Activated CD4-positive, alpha-beta T cell treated with anti-CD3 and anti-CD28 coated beads for 36 hours (primary cell): ENCODE measurements at regions not wholly inside any gene's neighbourhood (a gene's known extent, or its start where the extent isn't known, plus 50 kb on each side); places are given as distances from the start of the nearest gene placed in this dataset.
A peak's percentile ranks its signal among the peaks of the same experiment; 100 is the strongest.

ENCODE experiments used
- ATAC-seq: fragments of 200-7000 bp; cut with Tn5 transposase; one replicate; pipeline ENCODE4 v1.10.0; 2021; ENCODE audit warnings: mild to moderate bottlenecking, moderate library complexity
- CTCF ChIA-PET: fragments of 350-600 bp; sonication (Branson Sonifier 250); formaldehyde crosslinking; loops from one replicate; lab custom pipeline; 2021; ENCODE audit warnings: antibody characterized with exemption; lab: Charles Lee
- POLR2A ChIA-PET: fragments of 350-600 bp; sonication (Branson Sonifier 250); formaldehyde crosslinking; loops from one replicate; lab custom pipeline; 2021; ENCODE audit warnings: antibody characterized with exemption, inconsistent platforms; lab: Charles Lee
- DNase-seq: peaks from one replicate; pipeline ENCODE4 v3.0.0-alpha.2; 2020
- H3K27ac Mint-ChIP-seq: one replicate; pipeline ENCODE4 v1.8.0; 2021; ENCODE audit warnings: mixed read lengths
- H3K27me3 Mint-ChIP-seq: one replicate; pipeline ENCODE4 v1.8.0; 2021; ENCODE audit warnings: mixed read lengths
- H3K36me3 Mint-ChIP-seq: one replicate; pipeline ENCODE4 v1.8.0; 2021; ENCODE audit warnings: low read depth, mixed read lengths
- H3K4me1 Mint-ChIP-seq: one replicate; pipeline ENCODE4 v1.8.0; 2021; ENCODE audit warnings: mixed read lengths
- H3K4me3 Mint-ChIP-seq: one replicate; pipeline ENCODE4 v1.8.0; 2021; ENCODE audit warnings: mild to moderate bottlenecking, moderate library complexity, mixed read lengths
- H3K9me3 Mint-ChIP-seq: one replicate; pipeline ENCODE4 v1.8.0; 2021; ENCODE audit warnings: low read depth, mixed read lengths
- intact Hi-C, 2 experiments: fragments of 100-400 bp; cut with DNase I in 1 of 2; cut with micrococcal nuclease in 1 of 2; formaldehyde crosslinking; loops; one replicate each; pipeline versions ENCODE4 v1.14.2 to v1.15.1; 2022 to 2024; cut with DNase I, micrococcal nuclease

DNA sequence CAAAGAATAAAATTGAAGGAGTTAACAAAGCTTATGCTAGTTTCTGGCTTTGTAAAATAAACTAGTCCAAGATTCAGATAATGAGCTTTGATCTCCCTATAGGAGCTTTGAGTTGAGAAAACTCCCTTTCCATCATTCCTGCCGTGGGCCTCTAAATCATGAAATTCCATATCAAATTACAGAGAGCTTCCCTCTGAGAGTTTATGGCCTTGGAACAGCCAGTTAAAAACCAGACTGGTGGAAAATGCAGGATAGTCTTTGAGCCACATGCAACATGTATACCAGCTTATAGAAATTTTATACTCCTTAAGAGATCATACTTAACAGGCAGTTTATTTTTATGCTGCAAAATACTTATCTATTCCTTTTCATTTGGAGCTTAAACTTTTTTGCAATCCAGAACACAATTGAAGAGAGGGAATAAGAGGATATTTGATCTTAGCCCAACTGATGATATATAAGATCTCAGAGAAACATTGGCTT, 175.8 kb upstream of the ATP2B1 start:
- Mint-ChIP-seq H3K9me3 (no peaks in the 10 kb centered on the region), H3K36me3 (no peaks in the 10 kb centered on the region), H3K27me3 (no peaks in the 10 kb centered on the region), H3K27ac (no peak overlapping the region), H3K4me1 (peaks cover 27% of the 10 kb centered on the region), H3K4me3 (no peak overlapping the region)
- ATAC-seq = no peak
- intact Hi-C loops = loop anchor here in 1 of 2 experiments (5.0 kb wide), 1 partner anchor 68 kb away; no protein-coding TSS in a partner anchor
- CTCF ChIA-PET = interaction anchor here (0.8 kb wide), 1 partner anchor 341 kb away, joined by 3 read pairs; no protein-coding TSS in a partner anchor
- POLR2A ChIA-PET = interaction anchor here (0.6 kb wide), 1 partner anchor 32 kb away, joined by 5 read pairs; no protein-coding TSS in a partner anchor
- no peak for DNase-seq

DNA sequence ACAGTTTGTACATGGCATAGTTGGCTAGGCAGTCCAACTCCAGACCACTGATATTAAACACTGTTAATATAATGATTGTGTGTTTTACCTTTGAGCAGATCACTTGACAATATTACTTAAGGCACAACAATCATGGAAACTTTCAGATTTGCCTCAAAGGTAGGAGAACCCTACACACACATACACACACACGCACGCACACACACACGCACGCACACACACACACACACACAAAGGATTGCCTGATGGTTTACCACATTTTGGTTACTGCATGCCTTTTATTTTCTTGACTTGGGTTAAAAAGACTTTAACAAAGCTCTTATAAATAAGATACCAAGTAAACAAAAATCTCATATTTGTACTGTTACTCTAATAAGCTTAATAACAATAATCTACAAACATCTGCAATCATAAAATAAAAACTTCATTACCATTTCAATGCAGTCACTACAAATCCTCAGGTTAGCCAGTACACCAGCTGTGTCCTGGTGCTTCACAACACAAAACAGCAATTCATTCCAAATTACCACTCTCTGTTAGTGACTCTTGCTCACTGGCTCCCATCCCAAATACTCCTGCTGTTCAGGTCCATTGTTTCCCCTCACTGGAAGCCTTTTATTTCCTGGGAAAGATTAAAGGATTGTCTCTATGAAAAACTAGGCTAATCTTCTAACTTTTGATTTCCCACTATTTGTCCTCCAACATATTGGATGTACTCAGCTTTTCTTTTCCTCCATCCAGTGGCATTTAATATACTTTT, 175.2 kb upstream of the ATP2B1 start:
- POLR2A ChIA-PET = interaction anchor here (0.6 kb wide), 1 partner anchor 33 kb away, joined by 5 read pairs; no protein-coding TSS in a partner anchor
- no peak for DNase-seq

DNA sequence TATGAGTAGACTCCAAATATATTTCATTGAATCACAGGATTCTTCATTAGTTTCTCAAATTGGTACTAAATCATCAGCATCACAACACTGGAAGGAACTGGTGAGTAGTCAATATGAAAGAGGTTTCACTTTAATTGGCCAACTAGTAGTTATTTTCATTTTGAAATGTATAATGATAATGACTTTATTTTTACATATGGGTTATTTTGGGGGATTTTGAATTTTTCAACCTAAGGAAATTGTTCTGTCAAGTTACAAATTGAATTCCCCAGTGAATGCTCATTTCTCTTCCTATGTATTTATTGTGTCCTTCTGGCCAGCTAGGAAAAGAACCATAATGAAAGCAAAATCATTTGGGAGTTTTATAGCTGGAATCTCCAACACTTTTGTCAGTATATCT, 174.2 kb upstream of the ATP2B1 start:
- CTCF ChIA-PET = no interaction called here
- intact Hi-C loops = loop anchor here (1.0 to 5.0 kb wide), 3 partner anchors 66 to 126 kb away; no protein-coding TSS in a partner anchor

More for the DNA sequence above, 175.2 kb upstream of the ATP2B1 start:
- Mint-ChIP-seq H3K36me3 (no peaks in the 10 kb centered on the region), H3K4me1 (peaks cover 33% of the 10 kb centered on the region), H3K4me3 (no peak overlapping the region), H3K27ac (no peak overlapping the region), H3K27me3 (no peaks in the 10 kb centered on the region), H3K9me3 (no peaks in the 10 kb centered on the region)
- CTCF ChIA-PET = interaction anchor here (0.8 kb wide), 1 partner anchor 341 kb away, joined by 3 read pairs; no protein-coding TSS in a partner anchor
- intact Hi-C loops = loop anchor here in 1 of 2 experiments (5.0 kb wide), 1 partner anchor 68 kb away; no protein-coding TSS in a partner anchor
- no peak for ATAC-seq

DNA sequence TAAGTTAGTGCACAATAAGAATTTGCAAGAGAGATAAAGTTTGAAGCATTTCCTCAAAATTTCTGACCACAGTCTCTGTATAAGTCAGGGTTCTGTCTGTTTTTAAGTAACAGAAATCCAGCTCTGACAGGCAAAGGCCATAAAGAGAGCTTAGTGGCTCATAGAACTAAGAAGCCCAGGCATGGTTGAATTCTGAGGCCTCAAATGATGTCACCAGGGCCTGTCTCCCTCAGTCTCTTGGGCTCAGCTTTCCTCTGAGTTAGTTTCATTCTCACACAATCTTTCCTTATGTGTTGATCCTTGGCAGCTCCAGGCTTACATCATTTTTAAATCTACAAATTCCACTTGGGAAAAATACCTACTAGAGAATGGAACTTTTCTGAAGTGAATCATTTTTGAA, 173.4 kb upstream of the ATP2B1 start:
- peak overlapping the region; percentile 83 for H3K27ac Mint-ChIP-seq
- peak; percentile 67 for ATAC-seq

More for the DNA sequence above, 174.2 kb upstream of the ATP2B1 start:
- POLR2A ChIA-PET = no interaction called here
- no peaks in the 10 kb centered on the region for H3K36me3 Mint-ChIP-seq
- H3K4me1 Mint-ChIP-seq = peaks cover 38% of the 10 kb centered on the region
- no peaks in the 10 kb centered on the region for H3K27me3 Mint-ChIP-seq
- ATAC-seq (no peak), DNase-seq (no peak)
- no peak overlapping the region for H3K4me3 Mint-ChIP-seq
- no peaks in the 10 kb centered on the region for H3K9me3 Mint-ChIP-seq
- H3K27ac Mint-ChIP-seq = no peak overlapping the region

DNA sequence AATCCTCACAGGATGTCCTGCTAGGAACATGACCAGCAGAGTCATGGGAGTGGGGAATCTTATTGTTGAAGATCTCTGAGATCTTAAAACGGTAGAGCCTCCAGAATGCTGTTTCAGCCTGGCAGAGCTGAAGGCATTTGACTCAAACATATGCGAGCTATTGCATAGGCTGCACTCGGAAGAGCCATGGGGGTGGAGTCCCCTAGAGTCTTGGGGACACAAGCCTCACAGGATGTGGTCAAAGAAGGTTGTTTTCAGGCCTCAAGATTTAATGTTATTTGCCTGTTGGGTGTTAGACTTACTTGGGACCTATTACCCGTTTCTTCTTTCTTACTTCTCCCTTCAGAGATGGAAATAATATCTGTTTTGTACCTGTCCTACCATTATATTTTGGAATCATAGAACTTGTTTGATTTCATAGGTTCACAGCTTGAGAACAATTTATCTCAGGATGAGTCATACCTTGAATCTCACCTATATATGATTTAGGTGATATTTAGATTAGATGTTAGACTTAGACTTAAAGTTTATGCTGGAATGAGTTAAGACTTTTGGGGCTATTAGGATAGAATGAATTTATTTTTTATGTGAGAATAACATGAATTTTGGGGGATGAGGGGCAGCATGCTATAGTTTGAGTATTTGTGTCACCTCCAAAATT, 172.2 kb upstream of the ATP2B1 start:
- ChIA-PET CTCF (interaction anchor here (0.9 to 1.4 kb wide), 3 partner anchors 12 to 167 kb away, joined by 4 to 5 read pairs (median 4); no protein-coding TSS in a partner anchor), POLR2A (no interaction called here)
- Mint-ChIP-seq H3K4me1 (peaks cover 38% of the 10 kb centered on the region), H3K27me3 (no peaks in the 10 kb centered on the region), H3K36me3 (no peaks in the 10 kb centered on the region), H3K27ac (peak overlapping the region; percentile 83), H3K9me3 (no peaks in the 10 kb centered on the region), H3K4me3 (peak overlapping the region; percentile 8)
- intact Hi-C loops = loop anchor here (1.0 to 5.0 kb wide), 3 partner anchors 18 to 172 kb away; no protein-coding TSS in a partner anchor
- ATAC-seq (peak; percentile 97), DNase-seq (peak; percentile 69)

More for the DNA sequence above, 173.4 kb upstream of the ATP2B1 start:
- DNase-seq = peak; percentile 45
- intact Hi-C loops = loop anchor here (1.0 to 5.0 kb wide), 3 partner anchors 66 to 126 kb away; no protein-coding TSS in a partner anchor
- CTCF ChIA-PET = interaction anchor here (0.7 kb wide), 2 partner anchors 113 to 152 kb away, joined by 3 to 5 read pairs; no protein-coding TSS in a partner anchor
- Mint-ChIP-seq H3K4me1 (peaks cover 38% of the 10 kb centered on the region), H3K36me3 (no peaks in the 10 kb centered on the region), H3K27me3 (no peaks in the 10 kb centered on the region), H3K9me3 (no peaks in the 10 kb centered on the region), H3K4me3 (no peak overlapping the region)
- POLR2A ChIA-PET = no interaction called here

DNA sequence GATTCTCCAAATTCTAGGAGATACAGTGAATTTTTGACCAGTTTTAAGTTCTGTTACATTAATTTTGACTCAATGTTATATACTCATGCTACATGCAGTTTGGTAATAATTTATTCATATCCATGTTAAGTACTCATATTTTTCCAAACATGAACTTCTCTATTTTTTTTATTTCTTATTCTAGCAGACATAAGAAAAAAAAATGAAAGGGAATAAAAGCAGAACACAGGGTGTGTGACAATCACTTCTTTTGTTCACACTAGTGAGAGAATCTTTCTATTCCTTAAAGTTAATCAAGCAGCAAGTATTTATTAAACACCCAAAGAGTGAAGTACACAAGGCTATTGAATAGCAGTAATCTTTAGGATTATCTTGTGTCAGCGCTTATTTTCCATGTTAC, 171.1 kb upstream of the ATP2B1 start:
- no peak overlapping the region for H3K27ac Mint-ChIP-seq
- intact Hi-C loops = loop anchor here in 1 of 2 experiments (5.0 kb wide), 1 partner anchor 73 kb away; no protein-coding TSS in a partner anchor
- ChIA-PET CTCF (interaction anchor here (0.7 to 1.4 kb wide), 2 partner anchors 17 to 337 kb away, joined by 3 to 5 read pairs; no protein-coding TSS in a partner anchor), POLR2A (no interaction called here)
- no peaks in the 10 kb centered on the region for H3K36me3 Mint-ChIP-seq
- H3K4me1 Mint-ChIP-seq = peaks cover 38% of the 10 kb centered on the region
- H3K4me3 Mint-ChIP-seq = no peak overlapping the region
- H3K27me3 Mint-ChIP-seq = no peaks in the 10 kb centered on the region
- ATAC-seq (no peak), DNase-seq (no peak)
- no peaks in the 10 kb centered on the region for H3K9me3 Mint-ChIP-seq

DNA sequence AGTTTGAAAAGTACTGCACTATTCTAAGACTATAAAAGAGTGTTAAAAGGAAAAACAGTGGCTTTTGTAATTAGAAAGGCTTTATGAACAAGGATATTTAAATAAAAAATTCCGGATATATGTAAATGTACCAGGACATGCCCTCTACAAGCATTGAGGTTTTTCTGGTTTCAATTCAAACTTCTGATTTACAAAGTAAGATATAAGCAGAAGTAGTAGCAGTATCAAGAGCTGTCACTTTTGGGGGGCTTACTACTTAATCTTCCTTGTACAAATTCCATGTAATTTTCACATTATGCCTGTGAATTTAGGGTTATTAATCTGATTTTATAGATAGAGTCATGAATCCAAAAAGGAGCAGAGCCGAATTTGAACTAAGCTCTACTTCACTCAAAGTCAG, 170.3 kb upstream of the ATP2B1 start:
- H3K27ac Mint-ChIP-seq = peak overlapping the region; percentile 37
- no peak for ATAC-seq
- intact Hi-C loops = no loop called here
- CTCF ChIA-PET = interaction anchor here (0.7 kb wide), 1 partner anchor 336 kb away, joined by 3 read pairs; no protein-coding TSS in a partner anchor
- POLR2A ChIA-PET = interaction anchor here (0.6 kb wide), 1 partner anchor 37 kb away, joined by 3 read pairs; no protein-coding TSS in a partner anchor
- peaks cover 38% of the 10 kb centered on the region for H3K4me1 Mint-ChIP-seq
- H3K27me3 Mint-ChIP-seq = no peaks in the 10 kb centered on the region
- H3K9me3 Mint-ChIP-seq = no peaks in the 10 kb centered on the region
- H3K4me3 Mint-ChIP-seq = no peak overlapping the region
- DNase-seq = no peak
- H3K36me3 Mint-ChIP-seq = no peaks in the 10 kb centered on the region

DNA sequence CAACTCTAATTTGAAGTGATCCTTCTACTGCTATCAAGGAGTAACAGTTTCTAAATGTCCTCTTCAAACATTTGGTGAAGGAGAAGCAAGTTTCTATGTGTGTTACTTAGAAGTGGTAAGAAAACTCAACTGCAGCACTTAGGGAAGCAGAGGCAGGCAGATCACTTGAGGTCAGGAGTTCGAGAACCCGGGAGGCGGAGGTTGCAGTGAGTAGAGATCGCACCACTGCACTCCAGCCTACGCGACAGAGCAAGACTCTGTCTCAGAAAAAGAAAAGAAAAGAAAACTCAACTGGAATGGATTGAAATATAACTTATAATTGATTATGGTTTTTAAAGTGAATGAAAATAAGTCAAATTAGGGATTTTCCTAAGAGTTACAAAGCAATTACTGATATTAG, 169.7 kb upstream of the ATP2B1 start:
- no peak for ATAC-seq
- Mint-ChIP-seq H3K4me3 (no peak overlapping the region), H3K9me3 (no peaks in the 10 kb centered on the region), H3K4me1 (peaks cover 38% of the 10 kb centered on the region), H3K36me3 (no peaks in the 10 kb centered on the region), H3K27me3 (no peaks in the 10 kb centered on the region), H3K27ac (no peak overlapping the region)
- intact Hi-C loops = no loop called here
- ChIA-PET CTCF (no interaction called here), POLR2A (no interaction called here)
- no peak for DNase-seq

DNA sequence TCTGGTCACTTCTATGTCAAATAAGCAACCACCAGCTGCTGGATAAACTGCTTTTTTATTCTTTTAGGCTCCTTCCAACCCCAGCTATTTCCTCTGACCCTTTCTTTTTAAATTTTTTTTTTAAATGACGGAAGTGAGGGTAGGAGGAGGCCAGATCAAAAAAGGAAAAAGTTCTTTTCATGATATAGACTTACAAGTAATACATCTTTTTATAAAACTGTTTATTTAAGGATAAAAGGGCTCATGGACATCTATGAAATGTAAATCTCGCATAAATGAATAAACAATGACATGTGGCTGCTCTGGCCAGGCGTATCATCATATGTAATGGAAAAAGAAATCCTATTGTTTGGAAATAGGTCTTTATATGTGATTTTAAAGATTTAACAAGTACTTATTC, 169.0 kb upstream of the ATP2B1 start:
- no peak for DNase-seq
- no peaks in the 10 kb centered on the region for H3K27me3 Mint-ChIP-seq
- no peaks in the 10 kb centered on the region for H3K36me3 Mint-ChIP-seq
- no peak for ATAC-seq
- intact Hi-C loops = no loop called here
- H3K27ac Mint-ChIP-seq = no peak overlapping the region
- CTCF ChIA-PET = no interaction called here
- H3K4me3 Mint-ChIP-seq = no peak overlapping the region
- H3K4me1 Mint-ChIP-seq = peaks cover 36% of the 10 kb centered on the region
- H3K9me3 Mint-ChIP-seq = no peaks in the 10 kb centered on the region
- POLR2A ChIA-PET = no interaction called here

DNA sequence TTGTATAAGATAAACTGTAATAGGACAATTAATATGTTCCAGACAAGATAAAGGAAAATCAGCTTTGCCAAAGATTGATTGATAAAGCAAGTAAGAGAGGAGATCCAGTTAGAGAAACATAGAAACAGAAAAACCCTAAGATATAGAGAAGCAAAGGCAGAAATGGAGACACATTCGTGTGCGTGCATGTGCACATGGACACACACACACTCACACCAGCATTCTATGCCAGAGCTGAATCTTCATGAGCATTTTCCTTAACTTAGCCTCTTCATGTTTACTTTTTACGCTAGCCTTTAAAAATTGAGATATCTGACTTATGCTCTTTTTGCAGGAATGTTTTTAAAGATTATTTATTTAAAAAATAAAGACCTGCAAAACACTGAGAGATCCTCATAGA, 168.5 kb upstream of the ATP2B1 start:
- CTCF ChIA-PET = no interaction called here
- Mint-ChIP-seq H3K4me1 (peaks cover 33% of the 10 kb centered on the region), H3K27ac (no peak overlapping the region), H3K27me3 (no peaks in the 10 kb centered on the region), H3K9me3 (no peaks in the 10 kb centered on the region), H3K4me3 (no peak overlapping the region), H3K36me3 (no peaks in the 10 kb centered on the region)
- POLR2A ChIA-PET = no interaction called here
- intact Hi-C loops = no loop called here
- ATAC-seq (no peak), DNase-seq (no peak)

DNA sequence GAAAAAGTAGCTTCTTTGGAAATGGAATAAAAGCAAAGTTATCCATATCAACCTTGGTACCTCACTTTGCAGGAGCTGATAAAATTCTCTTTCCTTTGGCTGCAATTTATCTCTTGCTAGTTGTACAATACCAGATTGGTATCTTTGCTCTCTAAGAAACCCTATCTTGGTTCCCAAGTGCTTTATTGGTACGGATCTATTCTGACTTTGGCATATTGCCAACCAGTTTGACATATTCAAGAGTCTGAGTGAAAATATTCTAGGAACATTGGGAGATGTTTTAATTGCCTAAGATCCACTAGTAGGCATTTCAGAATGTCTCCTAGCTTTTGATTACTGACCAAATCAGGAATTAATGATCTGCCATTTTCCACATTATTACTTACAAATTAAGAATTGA, 167.2 kb upstream of the ATP2B1 start:
- Mint-ChIP-seq H3K4me1 (peaks cover 20% of the 10 kb centered on the region), H3K36me3 (peaks cover 2% of the 10 kb centered on the region), H3K9me3 (no peaks in the 10 kb centered on the region), H3K27ac (no peak overlapping the region), H3K27me3 (no peaks in the 10 kb centered on the region), H3K4me3 (no peak overlapping the region)
- POLR2A ChIA-PET = no interaction called here
- CTCF ChIA-PET = interaction anchor here (1.3 kb wide), 1 partner anchor 61 kb away, joined by 3 read pairs; no protein-coding TSS in a partner anchor
- ATAC-seq (no peak), DNase-seq (no peak)
- intact Hi-C loops = no loop called here
